PC-9 (cell line): ENCODE measurements at regions not wholly inside any gene's neighbourhood (a gene's known extent, or its start where the extent isn't known, plus 50 kb on each side); places are given as distances from the start of the nearest gene placed in this dataset.

ENCODE experiments used
- BruUV-seq: library from RNA; stranded (reverse); fragments of 400-500 nt; replicated peaks from 2 replicates; lab custom pipeline; 2021; lab: Mats Ljungman, UMichigan
- CTCF ChIA-PET: fragments of 300-600 bp; sonication (Branson Sonifier 250); formaldehyde crosslinking; loops from one replicate; lab custom pipeline; 2022; ENCODE audit warnings: antibody characterized with exemption; lab: Charles Lee
- POLR2A ChIA-PET: fragments of 300-600 bp; sonication (Branson Sonifier 250); formaldehyde crosslinking; loops from one replicate; lab custom pipeline; 2022; ENCODE audit warnings: antibody characterized with exemption; ENCODE audit not compliant: unreplicated experiment; lab: Charles Lee
- DNase-seq, 2 experiments: peaks; one replicate each; pipeline versions ENCODE4 v3.0.0 to v3.0.0-alpha.2; 2015 to 2022; ENCODE audit warnings: mixed read lengths in 1 of 2
- H2AFZ ChIP-seq: fragments of 200-600 bp; sonication (generic); 2 replicates; pipeline ENCODE4 v1.8.1; 2017; ENCODE audit warnings: antibody characterized with exemption
- H3F3A ChIP-seq: fragments of 200-600 bp; sonication (generic); 2 replicates; pipeline ENCODE4 v1.8.1; 2017; ENCODE audit warnings: antibody characterized with exemption, mild to moderate bottlenecking, low read depth; ENCODE audit not compliant: insufficient read depth
- H3K27ac ChIP-seq: fragments of 200-600 bp; sonication (generic); 2 replicates; pipeline ENCODE4 v1.6.1; 2016; ENCODE audit warnings: mixed run types
- H3K27me3 ChIP-seq: fragments of 200-600 bp; sonication (generic); 2 replicates; pipeline ENCODE4 v1.6.1; 2016; ENCODE audit warnings: low read depth, mixed run types; ENCODE audit not compliant: insufficient read depth
- H3K36me3 ChIP-seq: fragments of 200-600 bp; sonication (generic); 2 replicates; pipeline ENCODE4 v1.6.1; 2016; ENCODE audit warnings: low read depth, mixed run types
- H3K4me1 ChIP-seq: fragments of 200-600 bp; sonication (generic); replicated peaks from 2 replicates; pipeline ENCODE4 v1.6.1; 2016; ENCODE audit warnings: mixed run types; ENCODE audit not compliant: insufficient read depth
- H3K4me2 ChIP-seq: fragments of 200-600 bp; sonication (generic); 2 replicates; pipeline ENCODE4 v1.6.1; 2017; ENCODE audit warnings: mixed run types
- H3K4me3 ChIP-seq: fragments of 200-600 bp; sonication (generic); 2 replicates; pipeline ENCODE4 v1.6.1; 2016; ENCODE audit warnings: mixed run types
- H3K79me2 ChIP-seq: fragments of 200-600 bp; sonication (generic); 2 replicates; pipeline ENCODE4 v1.6.1; 2017; ENCODE audit warnings: low read depth, mixed run types
- H3K9me2 ChIP-seq: fragments of 200-600 bp; sonication (generic); 2 replicates; pipeline ENCODE4 v1.8.1; 2017; ENCODE audit warnings: mild to moderate bottlenecking; ENCODE audit not compliant: insufficient read depth
- H3K9me3 ChIP-seq: fragments of 200-600 bp; sonication (generic); 2 replicates; pipeline ENCODE4 v1.8.1; 2016; ENCODE audit warnings: low read depth; ENCODE audit not compliant: insufficient read depth
- H4K20me1 ChIP-seq: fragments of 200-600 bp; sonication (generic); 2 replicates; pipeline ENCODE4 v1.8.1; 2017; ENCODE audit not compliant: insufficient read depth
- CTCF ChIP-seq: fragments of 200-600 bp; sonication (generic); conservative IDR thresholded peaks from 2 replicates; pipeline ENCODE4 v1.6.1; 2017; ENCODE audit warnings: mixed run types, antibody characterized with exemption, mild to moderate bottlenecking, moderate library complexity
- EZH2 ChIP-seq: fragments of 200-600 bp; sonication (generic); IDR thresholded peaks from 2 replicates; pipeline ENCODE4 v1.8.0; 2017; ENCODE audit warnings: antibody characterized with exemption, low read depth
- intact Hi-C: fragments of 100-400 bp; cut with micrococcal nuclease; formaldehyde crosslinking; loops from one replicate; pipeline ENCODE4 v1.10.0; 2022; ENCODE audit not compliant: unreplicated experiment

- no peak for TF ChIP-seq CTCF
- TF ChIP-seq EZH2, result no peak
- intact Hi-C loops, result no loop called here
- no peak overlapping the region for H3K4me3 ChIP-seq
Observed at GRCh38 chr4:187125062-187125461, 401.4 kb upstream of the FAT1 start.

GRCh38 chr4:187127456-187127855 lies 403.8 kb upstream of the FAT1 start:
- intact Hi-C loops, result no loop called here
- no peak for TF ChIP-seq CTCF
- TF ChIP-seq EZH2, result no peak
- no peak for DNase-seq
- H3K9me3 ChIP-seq, result no peaks in the 10 kb centered on the region
- no peaks in the 10 kb centered on the region for H3K27me3 ChIP-seq
- no peaks in the 10 kb centered on the region for H3K4me1 ChIP-seq
- ChIA-PET POLR2A (no interaction called here), CTCF (no interaction called here)
- H3K4me3 ChIP-seq, result no peak overlapping the region
- H3K9me2 ChIP-seq, result no peaks in the 10 kb centered on the region
- no peaks in the 10 kb centered on the region for H3F3A ChIP-seq
- H3K27ac ChIP-seq, result no peak overlapping the region
- H2AFZ ChIP-seq, result no peak overlapping the region
- BruUV-seq, result no TSS peak
- H3K36me3 ChIP-seq, result no peaks in the 10 kb centered on the region
- H4K20me1 ChIP-seq, result no peaks in the 10 kb centered on the region
- no peak overlapping the region for H3K4me2 ChIP-seq
- H3K79me2 ChIP-seq, result no peaks in the 10 kb centered on the region

More at GRCh38 chr4:187125062-187125461, 401.4 kb upstream of the FAT1 start:
- POLR2A ChIA-PET, result no interaction called here
- no peak overlapping the region for H2AFZ ChIP-seq
- DNase-seq, result no peak
- H3K27me3 ChIP-seq, result no peaks in the 10 kb centered on the region
- no peak overlapping the region for H3K27ac ChIP-seq
- no peaks in the 10 kb centered on the region for H3K4me1 ChIP-seq
- no TSS peak for BruUV-seq
- H3K9me2 ChIP-seq, result no peaks in the 10 kb centered on the region
- H3K79me2 ChIP-seq, result no peaks in the 10 kb centered on the region
- no peaks in the 10 kb centered on the region for H3K9me3 ChIP-seq
- no peaks in the 10 kb centered on the region for H3F3A ChIP-seq
- no peak overlapping the region for H3K4me2 ChIP-seq
- H4K20me1 ChIP-seq, result no peaks in the 10 kb centered on the region
- H3K36me3 ChIP-seq, result no peaks in the 10 kb centered on the region
- CTCF ChIA-PET, result no interaction called here

GRCh38 chr4:187128222-187128621 lies 404.6 kb upstream of the FAT1 start:
- intact Hi-C loops, result no loop called here
- no peak overlapping the region for H2AFZ ChIP-seq

More at GRCh38 chr4:187128222-187128621, 404.6 kb upstream of the FAT1 start:
- Histone ChIP-seq H3K4me3 (no peak overlapping the region), H3K27ac (no peak overlapping the region), H3F3A (no peaks in the 10 kb centered on the region), H4K20me1 (no peaks in the 10 kb centered on the region), H3K9me3 (no peaks in the 10 kb centered on the region), H3K36me3 (no peaks in the 10 kb centered on the region), H3K4me2 (no peak overlapping the region), H3K27me3 (no peaks in the 10 kb centered on the region), H3K9me2 (no peaks in the 10 kb centered on the region), H3K4me1 (no peaks in the 10 kb centered on the region), H3K79me2 (no peaks in the 10 kb centered on the region)
- BruUV-seq, result no TSS peak
- POLR2A ChIA-PET, result no interaction called here
- TF ChIP-seq CTCF (no peak), EZH2 (no peak)
- CTCF ChIA-PET, result no interaction called here
- DNase-seq, result no peak
